Head of caudate nucleus (tissue), 42 donors: ENCODE measurements at regions not wholly inside any gene's neighbourhood (a gene's known extent, or its start where the extent isn't known, plus 50 kb on each side); places are given as distances from the start of the nearest gene placed in this dataset.

Experiments
- DNase-seq, 42 donors: peaks; one replicate each; pipeline versions ENCODE4 v3.0.0 to v3.0.0-alpha.2; 2020 to 2021; ENCODE audit warnings: mixed read lengths in 7 of 42
- intact Hi-C: fragments of 100-400 bp; cut with DNase I; formaldehyde crosslinking; loops from one replicate; pipeline ENCODE4 v1.15.0; 2022

GRCh38 chr6:149147195-149147594 is 170.3 kb upstream of the TAB2 start:
- no peak for DNase-seq
- intact Hi-C loops = no loop called here

GRCh38 chr6:149147938-149148718 is 169.4 kb upstream of the TAB2 start:
- no peak for DNase-seq
- intact Hi-C loops = no loop called here

- intact Hi-C loops = no loop called here
- no peak for DNase-seq
Measured at GRCh38 chr6:149149653-149150052, 167.9 kb upstream of the TAB2 start.

GRCh38 chr6:149150301-149150700 is 167.2 kb upstream of the TAB2 start:
- DNase-seq = no peak
- intact Hi-C loops = no loop called here

- intact Hi-C loops = no loop called here
- no peak for DNase-seq
Measured at GRCh38 chr6:149150801-149151398, 166.6 kb upstream of the TAB2 start.

- no peak for DNase-seq
- intact Hi-C loops = no loop called here
Measured at GRCh38 chr6:149152521-149152920, 165.0 kb upstream of the TAB2 start.

GRCh38 chr6:149153100-149153499 is 164.4 kb upstream of the TAB2 start:
- DNase-seq = no peak

GRCh38 chr6:149153693-149154092 is 163.8 kb upstream of the TAB2 start:
- no peak for DNase-seq
- intact Hi-C loops = no loop called here

More at GRCh38 chr6:149153100-149153499, 164.4 kb upstream of the TAB2 start:
- intact Hi-C loops = no loop called here

- intact Hi-C loops = no loop called here
- DNase-seq = no peak
Measured at GRCh38 chr6:149154261-149154821, 163.2 kb upstream of the TAB2 start.

- DNase-seq = no peak
- intact Hi-C loops = no loop called here
Measured at GRCh38 chr6:149157126-149157525, 160.4 kb upstream of the TAB2 start.

- intact Hi-C loops = no loop called here
- DNase-seq = no peak
Measured at GRCh38 chr6:149158076-149158475, 159.4 kb upstream of the TAB2 start.

GRCh38 chr6:149160943-149161342 is 156.6 kb upstream of the TAB2 start:
- intact Hi-C loops = no loop called here
- DNase-seq = no peak

- no peak for DNase-seq
Measured at GRCh38 chr6:149162924-149163323, 154.6 kb upstream of the TAB2 start.

GRCh38 chr6:149164199-149164750 is 153.2 kb upstream of the TAB2 start:
- no peak for DNase-seq
- intact Hi-C loops = no loop called here

More at GRCh38 chr6:149162924-149163323, 154.6 kb upstream of the TAB2 start:
- intact Hi-C loops = no loop called here

- DNase-seq = no peak
- intact Hi-C loops = no loop called here
Measured at GRCh38 chr6:149166336-149166735, 151.2 kb upstream of the TAB2 start.

GRCh38 chr6:149166747-149167146 is 150.8 kb upstream of the TAB2 start:
- no peak for DNase-seq
- intact Hi-C loops = no loop called here

- DNase-seq = no peak
- intact Hi-C loops = no loop called here
Measured at GRCh38 chr6:149168968-149169367, 148.5 kb upstream of the TAB2 start.

GRCh38 chr6:149169761-149170511 is 147.6 kb upstream of the TAB2 start:
- intact Hi-C loops = no loop called here
- DNase-seq = no peak

- DNase-seq = no peak
Measured at GRCh38 chr6:149170564-149171452, 146.7 kb upstream of the TAB2 start.

More at GRCh38 chr6:149170564-149171452, 146.7 kb upstream of the TAB2 start:
- intact Hi-C loops = no loop called here
